ENCODE measurements at regions not wholly inside any gene's neighbourhood (a gene's known extent, or its start where the extent isn't known, plus 50 kb on each side); places are given as distances from the start of the nearest gene placed in this dataset.
A peak's percentile ranks its signal among the peaks of the same experiment; 100 is the strongest.
"Not testable (repeated sequence)": the region's sequence is repeated elsewhere in the genome, so short reads cannot be mapped to it uniquely, and the experiment has no call there.

GRCh38 chr14:71803539-71804260, 128.5 kb upstream of the RGS6 start:
- peaks cover 7% of the 10 kb centered on the region for H3K9me3 Mint-ChIP-seq
- TF ChIP-seq, protein P1, sequence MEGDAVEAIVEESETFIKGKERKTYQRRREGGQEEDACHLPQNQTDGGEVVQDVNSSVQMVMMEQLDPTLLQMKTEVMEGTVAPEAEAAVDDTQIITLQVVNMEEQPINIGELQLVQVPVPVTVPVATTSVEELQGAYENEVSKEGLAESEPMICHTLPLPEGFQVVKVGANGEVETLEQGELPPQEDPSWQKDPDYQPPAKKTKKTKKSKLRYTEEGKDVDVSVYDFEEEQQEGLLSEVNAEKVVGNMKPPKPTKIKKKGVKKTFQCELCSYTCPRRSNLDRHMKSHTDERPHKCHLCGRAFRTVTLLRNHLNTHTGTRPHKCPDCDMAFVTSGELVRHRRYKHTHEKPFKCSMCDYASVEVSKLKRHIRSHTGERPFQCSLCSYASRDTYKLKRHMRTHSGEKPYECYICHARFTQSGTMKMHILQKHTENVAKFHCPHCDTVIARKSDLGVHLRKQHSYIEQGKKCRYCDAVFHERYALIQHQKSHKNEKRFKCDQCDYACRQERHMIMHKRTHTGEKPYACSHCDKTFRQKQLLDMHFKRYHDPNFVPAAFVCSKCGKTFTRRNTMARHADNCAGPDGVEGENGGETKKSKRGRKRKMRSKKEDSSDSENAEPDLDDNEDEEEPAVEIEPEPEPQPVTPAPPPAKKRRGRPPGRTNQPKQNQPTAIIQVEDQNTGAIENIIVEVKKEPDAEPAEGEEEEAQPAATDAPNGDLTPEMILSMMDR (IDR thresholded peaks at IDR 0.05), result no peak
- H3K4me1 Mint-ChIP-seq, result peaks cover 8% of the 10 kb centered on the region
- no peak overlapping the region for H3K4me3 Mint-ChIP-seq
- DNase-seq, result no peak
- no peaks in the 10 kb centered on the region for H3K27me3 Mint-ChIP-seq (ENCODE audit: low read depth, poor library complexity)
- no peak overlapping the region for H3K27ac Mint-ChIP-seq
- no peaks in the 10 kb centered on the region for H3K36me3 Mint-ChIP-seq (ENCODE audit: low read depth)

- Mint-ChIP-seq H3K9me3 (peaks cover 19% of the 10 kb centered on the region), H3K4me3 (no peak overlapping the region), H3K36me3 (ENCODE audit: low read depth) (no peaks in the 10 kb centered on the region), H3K27me3 (ENCODE audit: low read depth, poor library complexity) (peaks cover 4% of the 10 kb centered on the region), H3K4me1 (peaks cover 8% of the 10 kb centered on the region), H3K27ac (peak overlapping the region; percentile 44)
- TF ChIP-seq, protein P1 (IDR thresholded peaks at IDR 0.05), result no peak
- DNase-seq, result no peak
These were observed 127.2 kb upstream of the RGS6 start for GRCh38 chr14:71804992-71805391.

GRCh38 chr14:71807049-71807448, 125.2 kb upstream of the RGS6 start:
- DNase-seq; H3K4me3 Mint-ChIP-seq; H3K36me3 Mint-ChIP-seq (ENCODE audit: low read depth); H3K4me1 Mint-ChIP-seq; H3K27me3 Mint-ChIP-seq (ENCODE audit: low read depth, poor library complexity); H3K27ac Mint-ChIP-seq: not testable (repeated sequence)
- H3K9me3 Mint-ChIP-seq, result peaks cover 32% of the 10 kb centered on the region

GRCh38 chr14:71810800-71811199, 121.4 kb upstream of the RGS6 start:
- H3K4me1 Mint-ChIP-seq; H3K4me3 Mint-ChIP-seq; DNase-seq; H3K27ac Mint-ChIP-seq; H3K36me3 Mint-ChIP-seq (ENCODE audit: low read depth): not testable (repeated sequence)
- Mint-ChIP-seq H3K9me3 (peaks cover 32% of the 10 kb centered on the region), H3K27me3 (ENCODE audit: low read depth, poor library complexity) (peaks cover 13% of the 10 kb centered on the region)

DNA sequence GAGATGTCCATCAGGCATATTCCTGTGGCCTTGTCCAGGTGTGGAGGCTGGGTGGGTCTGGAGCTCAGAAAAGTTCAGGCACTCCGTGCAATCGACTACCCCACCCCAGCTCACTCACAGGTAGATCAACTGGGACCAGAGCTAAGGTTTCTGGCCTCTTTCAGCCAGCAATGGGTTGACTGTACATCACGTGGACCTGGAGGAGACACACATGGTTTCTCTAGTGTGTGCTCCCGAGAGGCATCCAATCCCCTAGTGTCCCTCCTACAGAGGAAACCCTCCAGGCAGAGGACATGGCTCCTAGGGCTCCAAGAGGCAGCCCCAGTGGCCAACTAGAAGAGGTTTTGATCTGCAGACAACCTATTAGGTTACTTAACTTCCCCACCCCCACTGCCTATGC, 119.5 kb upstream of the RGS6 start:
- H3K36me3 Mint-ChIP-seq (ENCODE audit: low read depth), result no peaks in the 10 kb centered on the region
- peaks cover 13% of the 10 kb centered on the region for H3K27me3 Mint-ChIP-seq (ENCODE audit: low read depth, poor library complexity)
- no peak overlapping the region for H3K27ac Mint-ChIP-seq
- TF ChIP-seq, protein P1 (IDR thresholded peaks at IDR 0.05), result no peak
- DNase-seq, result no peak
- H3K9me3 Mint-ChIP-seq, result peaks cover 32% of the 10 kb centered on the region
- H3K4me3 Mint-ChIP-seq, result no peak overlapping the region
- H3K4me1 Mint-ChIP-seq, result no peaks in the 10 kb centered on the region

DNA sequence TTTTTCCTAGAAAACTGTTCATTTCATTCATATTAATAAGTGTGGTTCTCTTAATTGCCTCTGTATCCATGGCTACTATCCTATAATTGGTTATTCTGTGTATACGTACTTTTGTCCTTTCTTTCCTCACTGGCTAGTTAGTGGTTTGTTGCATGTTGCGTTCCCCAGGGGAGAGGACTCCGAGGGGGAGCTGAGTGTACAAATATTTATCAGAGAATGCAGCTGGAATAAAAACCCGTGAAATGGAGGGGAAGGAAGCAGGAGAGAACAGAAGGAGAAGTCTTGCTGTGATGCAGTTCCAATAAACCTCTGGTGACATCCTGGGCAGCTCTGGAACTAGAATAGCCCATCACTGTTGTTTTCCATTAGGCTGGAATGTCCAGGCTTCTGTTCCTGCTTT, 117.1 kb upstream of the RGS6 start:
- Mint-ChIP-seq H3K27me3 (ENCODE audit: low read depth, poor library complexity) (peaks cover 13% of the 10 kb centered on the region), H3K4me3 (no peak overlapping the region), H3K9me3 (peaks cover 12% of the 10 kb centered on the region), H3K27ac (no peak overlapping the region), H3K36me3 (ENCODE audit: low read depth) (no peaks in the 10 kb centered on the region), H3K4me1 (no peaks in the 10 kb centered on the region)
- DNase-seq, result no peak
- TF ChIP-seq, protein P1 (IDR thresholded peaks at IDR 0.05), result no peak

DNA sequence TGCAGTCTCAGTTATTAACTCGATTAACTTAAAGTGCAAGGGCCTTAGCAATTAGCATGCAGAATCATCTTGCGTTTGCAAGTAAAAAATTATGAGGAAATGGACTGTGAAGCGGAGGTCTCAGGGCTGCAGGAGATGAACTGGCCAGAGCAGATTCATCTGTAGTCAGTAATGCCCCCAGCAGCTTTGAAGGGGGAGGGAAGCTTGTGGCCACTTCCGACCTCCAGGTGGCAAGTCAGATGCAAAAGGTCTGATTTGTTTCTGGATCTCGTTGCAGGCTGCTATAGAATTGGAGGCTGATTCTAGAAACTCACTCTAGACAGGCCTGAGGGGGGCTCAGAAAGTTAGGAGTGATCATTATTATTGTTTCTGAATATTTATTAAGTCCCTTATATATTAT, 107.4 kb upstream of the RGS6 start:
- Mint-ChIP-seq H3K36me3 (ENCODE audit: low read depth) (no peaks in the 10 kb centered on the region), H3K27me3 (ENCODE audit: low read depth, poor library complexity) (peaks cover 3% of the 10 kb centered on the region), H3K27ac (no peak overlapping the region), H3K4me1 (no peaks in the 10 kb centered on the region), H3K4me3 (no peak overlapping the region), H3K9me3 (no peaks in the 10 kb centered on the region)
- DNase-seq, result no peak
- TF ChIP-seq, protein P1 (IDR thresholded peaks at IDR 0.05), result no peak
